Thyroid gland (tissue), 4 donors: ENCODE measurements at regions not wholly inside any gene's neighbourhood (a gene's known extent, or its start where the extent isn't known, plus 50 kb on each side); places are given as distances from the start of the nearest gene placed in this dataset.

Experiments used
- DNase-seq, 2 donors: peaks; one replicate each; pipeline ENCODE4 v3.0.0-alpha.2; 2019
- H3K27ac ChIP-seq, 3 donors: fragments of 200-600 bp; sonication (generic); 1 replicate in 2 of 3; 2 replicates in 1 of 3; pipeline ENCODE4 v1.5.1; 2016 to 2019; ENCODE audit warnings: mild to moderate bottlenecking in 1 of 3, moderate library complexity in 1 of 3
- H3K27me3 ChIP-seq: fragments of 200-600 bp; sonication (generic); one replicate; pipeline ENCODE4 v1.5.1; 2019
- H3K36me3 ChIP-seq, 2 donors: fragments of 200-600 bp; sonication (generic); one replicate each; pipeline ENCODE4 v1.5.1; 2016 to 2019
- H3K4me1 ChIP-seq, 2 donors: fragments of 200-600 bp; sonication (generic); one replicate each; pipeline ENCODE4 v1.5.1; 2017 to 2019
- H3K4me3 ChIP-seq, 3 donors: fragments of 200-600 bp; sonication (generic); replicated peaks in 1 of 3; 1 replicate in 2 of 3; 2 replicates in 1 of 3; pipeline ENCODE4 v1.5.1; 2016; ENCODE audit warnings: mild to moderate bottlenecking in 1 of 3
- H3K9me3 ChIP-seq: fragments of 200-600 bp; sonication (generic); one replicate; pipeline ENCODE4 v1.5.1; 2017
- POLR2A ChIP-seq, 2 donors: fragments of 450-650 bp; IDR thresholded peaks; one replicate each; pipeline ENCODE4 v1.6.1; 2017; ENCODE audit warnings: antibody characterized with exemption in 2 of 2, mild to moderate bottlenecking in 2 of 2, moderate library complexity in 1 of 2
- WGBS, 2 donors: methylation state at CpG; one replicate each; pipeline ENCODE4 v1.1.5; 2017; 5-methylcytosine and 5-hydroxymethylcytosine counted together
- intact Hi-C: fragments of 100-400 bp; cut with DNase I; formaldehyde crosslinking; loops from one replicate; pipeline ENCODE4 v1.15.1; 2023
- TF ChIP-seq, protein P1 (sequence below), 6 experiments: fragments of 200-600 bp in 3 of 6; fragments of 450-650 bp in 3 of 6; sonication (generic) in 3 of 6; IDR thresholded peaks; one replicate each; pipeline ENCODE4 v1.5.1; 2016 to 2019; ENCODE audit warnings: antibody characterized with exemption in 6 of 6, mild to moderate bottlenecking in 2 of 6, inconsistent platforms in 1 of 6, moderate library complexity in 1 of 6

- intact Hi-C loops, result no loop called here
- WGBS, 2 donors, result 81 to 96% methylated on average over 2 of the region's 2 CpGs
Observed at GRCh38 chr4:30801876-30802275, 81.7 kb downstream of the PCDH7 start.

DNA sequence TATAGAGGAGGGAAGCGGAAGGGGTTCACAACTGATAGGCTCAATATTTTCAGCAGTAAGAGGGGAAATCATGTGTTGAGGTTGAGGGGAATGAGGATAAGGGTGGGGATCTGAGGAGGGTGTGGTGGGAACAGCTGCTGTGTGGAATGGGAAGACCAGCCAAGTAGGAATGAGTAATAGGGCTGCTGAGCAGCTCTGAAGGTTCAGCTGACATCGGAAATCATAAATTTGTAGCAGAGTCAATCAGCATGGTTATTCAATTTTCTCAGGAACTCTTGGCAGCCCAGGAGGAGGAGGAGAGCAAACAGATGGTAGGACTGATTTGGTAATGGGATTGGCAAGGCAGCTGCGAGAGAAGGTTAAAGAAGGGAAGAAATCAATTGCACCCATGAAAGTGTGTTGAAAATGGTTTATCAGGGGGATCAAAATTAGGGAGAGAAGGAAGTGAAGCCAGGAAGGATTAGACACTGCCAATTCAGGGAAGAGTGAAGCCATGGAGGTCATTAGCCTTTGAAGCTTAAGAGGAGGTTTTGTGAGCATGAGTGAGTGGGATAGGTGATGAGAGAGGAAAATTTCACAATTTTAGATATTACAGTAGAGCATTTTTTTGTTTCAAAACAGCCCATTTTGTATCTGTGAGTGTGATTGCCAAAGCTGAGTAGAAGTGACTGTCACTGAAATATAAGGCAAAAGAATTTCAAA is 82.6 kb downstream of the PCDH7 start:
- 80 to 85% methylated on average over 3 of the region's 3 CpGs for WGBS, 2 donors
- Histone ChIP-seq H3K9me3 (no peaks in the 10 kb centered on the region), H3K27ac (no peak overlapping the region), H3K27me3 (no peaks in the 10 kb centered on the region), H3K4me1 (no peaks in the 10 kb centered on the region), H3K36me3 (no peaks in the 10 kb centered on the region), H3K4me3 (no peak overlapping the region)
- intact Hi-C loops, result no loop called here
- TF ChIP-seq, protein P1, sequence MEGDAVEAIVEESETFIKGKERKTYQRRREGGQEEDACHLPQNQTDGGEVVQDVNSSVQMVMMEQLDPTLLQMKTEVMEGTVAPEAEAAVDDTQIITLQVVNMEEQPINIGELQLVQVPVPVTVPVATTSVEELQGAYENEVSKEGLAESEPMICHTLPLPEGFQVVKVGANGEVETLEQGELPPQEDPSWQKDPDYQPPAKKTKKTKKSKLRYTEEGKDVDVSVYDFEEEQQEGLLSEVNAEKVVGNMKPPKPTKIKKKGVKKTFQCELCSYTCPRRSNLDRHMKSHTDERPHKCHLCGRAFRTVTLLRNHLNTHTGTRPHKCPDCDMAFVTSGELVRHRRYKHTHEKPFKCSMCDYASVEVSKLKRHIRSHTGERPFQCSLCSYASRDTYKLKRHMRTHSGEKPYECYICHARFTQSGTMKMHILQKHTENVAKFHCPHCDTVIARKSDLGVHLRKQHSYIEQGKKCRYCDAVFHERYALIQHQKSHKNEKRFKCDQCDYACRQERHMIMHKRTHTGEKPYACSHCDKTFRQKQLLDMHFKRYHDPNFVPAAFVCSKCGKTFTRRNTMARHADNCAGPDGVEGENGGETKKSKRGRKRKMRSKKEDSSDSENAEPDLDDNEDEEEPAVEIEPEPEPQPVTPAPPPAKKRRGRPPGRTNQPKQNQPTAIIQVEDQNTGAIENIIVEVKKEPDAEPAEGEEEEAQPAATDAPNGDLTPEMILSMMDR (IDR thresholded peaks at IDR 0.05), result no peak
- no peak for TF ChIP-seq POLR2A (IDR thresholded peaks at IDR 0.05)
- DNase-seq, result no peak

More at GRCh38 chr4:30801876-30802275, 81.7 kb downstream of the PCDH7 start:
- H3K4me1 ChIP-seq, result no peaks in the 10 kb centered on the region
- DNase-seq, result no peak
- no peaks in the 10 kb centered on the region for H3K36me3 ChIP-seq
- no peak overlapping the region for H3K27ac ChIP-seq
- H3K9me3 ChIP-seq, result no peaks in the 10 kb centered on the region
- TF ChIP-seq, protein P1 (IDR thresholded peaks at IDR 0.05), result no peak
- TF ChIP-seq POLR2A (IDR thresholded peaks at IDR 0.05), result no peak
- H3K27me3 ChIP-seq, result no peaks in the 10 kb centered on the region
- H3K4me3 ChIP-seq, result no peak overlapping the region

DNA sequence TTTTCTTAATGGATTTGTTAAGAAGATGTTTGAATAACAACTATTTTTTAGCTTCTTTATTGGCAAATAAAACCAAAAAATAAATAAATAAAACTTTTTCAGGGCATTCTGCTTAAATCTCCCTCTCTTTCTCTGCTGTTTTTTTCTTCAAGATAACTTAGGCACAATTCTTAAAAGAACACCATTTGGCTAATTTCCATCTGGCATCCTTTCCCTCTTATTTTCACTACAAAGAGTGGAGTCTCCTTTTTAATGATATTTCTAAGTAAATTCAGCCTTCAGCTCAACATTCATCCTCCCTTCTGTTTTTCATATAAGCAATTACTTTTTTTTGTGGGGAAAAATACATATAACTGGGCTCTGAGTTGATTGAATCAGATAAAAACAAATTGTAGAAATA is 88.1 kb downstream of the PCDH7 start:
- no peak for DNase-seq
- no peaks in the 10 kb centered on the region for H3K36me3 ChIP-seq
- H3K27me3 ChIP-seq, result no peaks in the 10 kb centered on the region
- H3K4me3 ChIP-seq, result no peak overlapping the region
- intact Hi-C loops, result no loop called here
- TF ChIP-seq, protein P1 (IDR thresholded peaks at IDR 0.05), result no peak
- TF ChIP-seq POLR2A (IDR thresholded peaks at IDR 0.05), result no peak
- H3K27ac ChIP-seq, result no peak overlapping the region
- no peaks in the 10 kb centered on the region for H3K4me1 ChIP-seq
- no peaks in the 10 kb centered on the region for H3K9me3 ChIP-seq

DNA sequence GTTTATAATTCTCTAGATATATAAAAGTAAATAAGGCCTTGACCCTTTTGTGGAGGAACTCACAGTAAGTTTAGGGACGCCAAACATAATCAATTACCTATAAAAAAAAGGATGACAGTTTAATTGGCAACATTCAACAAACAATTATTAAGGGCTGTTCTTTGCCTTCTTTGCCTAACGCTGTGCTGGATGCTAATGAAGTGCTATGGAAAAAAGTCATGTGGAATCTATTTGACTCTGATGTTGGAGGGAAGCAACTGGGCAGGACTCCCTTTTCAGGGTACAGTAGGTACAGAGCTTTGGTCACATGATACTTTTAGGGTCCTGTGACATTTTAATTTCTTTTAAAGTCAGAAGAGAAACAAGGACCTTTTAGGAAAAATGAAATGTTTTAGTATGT is 91.1 kb downstream of the PCDH7 start:
- 79 to 87% methylated on average over 2 of the region's 2 CpGs for WGBS, 2 donors
- no peak for DNase-seq
- intact Hi-C loops, result no loop called here
- TF ChIP-seq, protein P1 (IDR thresholded peaks at IDR 0.05), result no peak
- Histone ChIP-seq H3K4me3 (no peak overlapping the region), H3K9me3 (no peaks in the 10 kb centered on the region), H3K27ac (no peak overlapping the region), H3K36me3 (no peaks in the 10 kb centered on the region), H3K4me1 (no peaks in the 10 kb centered on the region), H3K27me3 (no peaks in the 10 kb centered on the region)

- H3K9me3 ChIP-seq, result no peaks in the 10 kb centered on the region
- H3K27ac ChIP-seq, result no peak overlapping the region
- no peaks in the 10 kb centered on the region for H3K36me3 ChIP-seq
- no peak for DNase-seq
- TF ChIP-seq, protein P1 (IDR thresholded peaks at IDR 0.05), result no peak
- no peak for TF ChIP-seq POLR2A (IDR thresholded peaks at IDR 0.05)
- H3K4me1 ChIP-seq, result no peaks in the 10 kb centered on the region
- H3K4me3 ChIP-seq, result no peak overlapping the region
- H3K27me3 ChIP-seq, result no peaks in the 10 kb centered on the region
- WGBS, 2 donors, result 83 to 84% methylated on average over 2 of the region's 2 CpGs
- intact Hi-C loops, result no loop called here
Observed at GRCh38 chr4:30815685-30816084, 95.5 kb downstream of the PCDH7 start.
